T-cell (primary cell): ENCODE measurements at regions not wholly inside any gene's neighbourhood (a gene's known extent, or its start where the extent isn't known, plus 50 kb on each side); places are given as distances from the start of the nearest gene placed in this dataset.

Experiments
- ATAC-seq, 4 experiments: fragments of 200-7000 bp in 3 of 4; fragments of 150-1000 bp in 1 of 4; cut with Tn5 transposase; replicated peaks in 1 of 4; 1 replicate in 3 of 4; 2 replicates in 1 of 4; pipeline ENCODE4 v1.10.0; 2021; ENCODE audit warnings: moderate library complexity in 3 of 4, mild to moderate bottlenecking in 2 of 4, moderate number of reproducible peaks in 1 of 4
- CTCF ChIA-PET, 2 donors: fragments of 300-600 bp; sonication (Branson Sonifier 250); formaldehyde crosslinking; loops; one replicate each; lab custom pipeline; 2022; ENCODE audit warnings: antibody characterized with exemption in 2 of 2; lab: Charles Lee
- POLR2A ChIA-PET, 2 donors: fragments of 300-600 bp; sonication (Branson Sonifier 250); formaldehyde crosslinking; loops; one replicate each; lab custom pipeline; 2022; ENCODE audit warnings: antibody characterized with exemption in 2 of 2; lab: Charles Lee
- DNase-seq, 35 experiments: peaks; one replicate each; pipeline versions ENCODE4 v3.0.0 to v3.0.0-alpha.2; 2013 to 2023
- H3K27ac ChIP-seq: one replicate; pipeline ENCODE4 v1.5.1; 2013; ENCODE audit warnings: low read length
- H3K27me3 ChIP-seq, 2 experiments: replicated peaks in 1 of 2; 1 replicate in 1 of 2; 2 replicates in 1 of 2; pipeline versions ENCODE4 v1.6.1 to v1.7.0; 2013; ENCODE audit warnings: low read length in 1 of 2, mixed read lengths in 1 of 2; ENCODE audit not compliant: control insufficient read depth in 2 of 2, insufficient read depth in 2 of 2; ENCODE audit errors: extremely low read depth in 1 of 2
- H3K36me3 ChIP-seq, 2 donors: 1 replicate in 1 of 2; 2 replicates in 1 of 2; pipeline versions ENCODE4 v1.6.1 to v1.7.0; 2013; ENCODE audit warnings: low read length in 1 of 2; ENCODE audit not compliant: control insufficient read depth in 2 of 2, insufficient read depth in 1 of 2; ENCODE audit errors: extremely low read depth in 1 of 2
- H3K4me1 ChIP-seq, 2 experiments: 1 replicate in 1 of 2; 2 replicates in 1 of 2; pipeline versions ENCODE4 v1.6.1 to v1.7.0; 2013; ENCODE audit warnings: low read length in 2 of 2, mixed read lengths in 1 of 2; ENCODE audit not compliant: insufficient read depth in 2 of 2, control insufficient read depth in 1 of 2; ENCODE audit errors: extremely low read depth in 1 of 2
- H3K4me3 ChIP-seq, 2 donors: 1 replicate in 1 of 2; 2 replicates in 1 of 2; pipeline versions ENCODE4 v1.5.1 to v1.7.0; 2013; ENCODE audit warnings: mild to moderate bottlenecking in 2 of 2, low read length in 1 of 2, moderate library complexity in 1 of 2; ENCODE audit not compliant: control insufficient read depth in 1 of 2; ENCODE audit errors: extremely low read depth in 1 of 2
- H3K9me3 ChIP-seq: 2 replicates; pipeline ENCODE4 v1.7.0; 2013
- H3K27ac Mint-ChIP-seq, 2 donors: one replicate each; pipeline ENCODE4 v1.8.0; 2020 to 2021; ENCODE audit warnings: mild to moderate bottlenecking in 2 of 2, mixed read lengths in 2 of 2
- H3K27me3 Mint-ChIP-seq, 2 donors: one replicate each; pipeline ENCODE4 v1.8.0; 2021 to 2022; ENCODE audit warnings: mixed read lengths in 2 of 2
- H3K36me3 Mint-ChIP-seq: one replicate; pipeline ENCODE4 v1.8.0; 2021; ENCODE audit warnings: mixed read lengths
- H3K4me1 Mint-ChIP-seq, 3 donors: one replicate each; pipeline ENCODE4 v1.8.0; 2020 to 2022; ENCODE audit warnings: mixed read lengths in 3 of 3, mild to moderate bottlenecking in 1 of 3
- H3K4me3 Mint-ChIP-seq, 3 donors: one replicate each; pipeline ENCODE4 v1.8.0; 2020 to 2022; ENCODE audit warnings: mild to moderate bottlenecking in 3 of 3, mixed read lengths in 3 of 3, moderate library complexity in 3 of 3
- H3K9me3 Mint-ChIP-seq, 3 donors: one replicate each; pipeline ENCODE4 v1.8.0; 2020 to 2022; ENCODE audit warnings: mixed read lengths in 3 of 3
- WGBS: methylation state at CpG from one replicate; pipeline ENCODE4 v1.1.5; 2013; ENCODE audit warnings: missing lambda C conversion rate; ENCODE audit not compliant: insufficient coverage; 5-methylcytosine and 5-hydroxymethylcytosine counted together

DNA sequence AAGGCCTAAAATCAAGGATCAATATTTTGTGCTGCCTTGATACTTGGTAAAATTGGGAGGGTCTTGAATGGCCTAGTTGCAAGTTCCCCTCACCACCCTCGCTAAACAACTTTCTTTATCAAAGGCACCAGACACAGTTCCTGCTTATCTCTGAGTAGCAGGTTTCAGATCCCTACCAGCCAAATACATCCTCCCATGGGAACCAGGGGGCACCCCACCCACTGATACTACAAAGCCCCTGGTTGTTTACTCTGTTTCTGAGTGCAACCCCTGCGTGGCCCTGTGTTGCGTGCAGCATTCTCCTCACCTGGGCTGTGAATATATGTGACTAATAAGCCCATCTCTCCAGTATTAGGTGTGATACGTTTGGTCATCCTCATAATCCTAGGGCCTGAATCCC is 314.9 kb downstream of the DRD1 start:
- Mint-ChIP-seq H3K36me3 (no peaks in the 10 kb centered on the region), H3K4me3 (no peak overlapping the region), H3K27me3 (peaks cover 0 to 3% of the 10 kb centered on the region in 2 donors), H3K27ac (no peak overlapping the region), H3K9me3 (peaks cover 0 to 3% (median 0%) of the 10 kb centered on the region in 3 donors), H3K4me1 (no peaks in the 10 kb centered on the region)
- Histone ChIP-seq H3K4me1 (no peaks in the 10 kb centered on the region), H3K27ac (no peak overlapping the region), H3K36me3 (no peaks in the 10 kb centered on the region), H3K9me3 (no peaks in the 10 kb centered on the region), H3K4me3 (no peak overlapping the region), H3K27me3 (no peaks in the 10 kb centered on the region)
- no CpG with 5 or more reads among the region's 4 CpGs for WGBS
- POLR2A ChIA-PET, result no interaction called here
- ATAC-seq (no peak), DNase-seq (no peak)
- CTCF ChIA-PET, result no interaction called here

- no peak for ATAC-seq
- peaks cover 3% of the 10 kb centered on the region in 2 donors for H3K27me3 Mint-ChIP-seq
- POLR2A ChIA-PET, result no interaction called here
Observed at GRCh38 chr5:175124821-175125220, 319.2 kb downstream of the DRD1 start.

GRCh38 chr5:175124251-175124813 is 319.6 kb downstream of the DRD1 start:
- H3K9me3 Mint-ChIP-seq, result no peaks in the 10 kb centered on the region
- POLR2A ChIA-PET, result no interaction called here
- H3K4me1 Mint-ChIP-seq, result no peaks in the 10 kb centered on the region
- no peaks in the 10 kb centered on the region for H3K4me1 ChIP-seq
- no peak overlapping the region for H3K27ac Mint-ChIP-seq
- 93% methylated on average over 2 of the region's 4 CpGs for WGBS
- no peak overlapping the region for H3K4me3 Mint-ChIP-seq
- no peaks in the 10 kb centered on the region for H3K9me3 ChIP-seq
- H3K27me3 ChIP-seq, result no peaks in the 10 kb centered on the region
- ATAC-seq, result no peak
- H3K27ac ChIP-seq, result no peak overlapping the region
- no peak overlapping the region for H3K4me3 ChIP-seq
- no peak for DNase-seq
- no peaks in the 10 kb centered on the region for H3K36me3 Mint-ChIP-seq
- CTCF ChIA-PET, result no interaction called here
- H3K36me3 ChIP-seq, result no peaks in the 10 kb centered on the region
- peaks cover 3% of the 10 kb centered on the region in 2 donors for H3K27me3 Mint-ChIP-seq

More at GRCh38 chr5:175124821-175125220, 319.2 kb downstream of the DRD1 start:
- Mint-ChIP-seq H3K36me3 (no peaks in the 10 kb centered on the region), H3K27ac (no peak overlapping the region), H3K4me1 (no peaks in the 10 kb centered on the region), H3K4me3 (no peak overlapping the region), H3K9me3 (no peaks in the 10 kb centered on the region)
- H3K36me3 ChIP-seq, result no peaks in the 10 kb centered on the region
- H3K9me3 ChIP-seq, result no peaks in the 10 kb centered on the region
- H3K4me1 ChIP-seq, result no peaks in the 10 kb centered on the region
- no peak overlapping the region for H3K4me3 ChIP-seq
- H3K27ac ChIP-seq, result no peak overlapping the region
- DNase-seq, result no peak
- CTCF ChIA-PET, result no interaction called here
- 100% methylated on average over 1 of the region's 5 CpGs for WGBS
- no peaks in the 10 kb centered on the region for H3K27me3 ChIP-seq

GRCh38 chr5:175123542-175123941 is 320.4 kb downstream of the DRD1 start:
- Histone ChIP-seq H3K4me1 (no peaks in the 10 kb centered on the region), H3K27me3 (no peaks in the 10 kb centered on the region), H3K36me3 (no peaks in the 10 kb centered on the region), H3K27ac (no peak overlapping the region), H3K4me3 (no peak overlapping the region), H3K9me3 (no peaks in the 10 kb centered on the region)
- Mint-ChIP-seq H3K27ac (no peak overlapping the region), H3K4me3 (no peak overlapping the region), H3K36me3 (no peaks in the 10 kb centered on the region), H3K27me3 (peaks cover 3 to 7% of the 10 kb centered on the region in 2 donors), H3K9me3 (no peaks in the 10 kb centered on the region), H3K4me1 (no peaks in the 10 kb centered on the region)
- ChIA-PET POLR2A (no interaction called here), CTCF (no interaction called here)
- ATAC-seq (no peak), DNase-seq (no peak)
- WGBS, result 94% methylated on average over 3 of the region's 6 CpGs

GRCh38 chr5:175121457-175121856 is 322.5 kb downstream of the DRD1 start:
- Mint-ChIP-seq H3K9me3 (no peaks in the 10 kb centered on the region), H3K36me3 (no peaks in the 10 kb centered on the region), H3K4me3 (no peak overlapping the region), H3K27me3 (peaks cover 17 to 24% of the 10 kb centered on the region in 2 donors), H3K4me1 (no peaks in the 10 kb centered on the region), H3K27ac (no peak overlapping the region)
- peaks cover 0 to 4% of the 10 kb centered on the region in 2 experiments for H3K27me3 ChIP-seq
- WGBS, result no CpG with 5 or more reads among the region's 2 CpGs
- H3K27ac ChIP-seq, result no peak overlapping the region
- ChIA-PET POLR2A (no interaction called here), CTCF (no interaction called here)
- DNase-seq (no peak), ATAC-seq (no peak)
- no peak overlapping the region for H3K4me3 ChIP-seq
- no peaks in the 10 kb centered on the region for H3K9me3 ChIP-seq
- no peaks in the 10 kb centered on the region for H3K36me3 ChIP-seq
- no peaks in the 10 kb centered on the region for H3K4me1 ChIP-seq

DNA sequence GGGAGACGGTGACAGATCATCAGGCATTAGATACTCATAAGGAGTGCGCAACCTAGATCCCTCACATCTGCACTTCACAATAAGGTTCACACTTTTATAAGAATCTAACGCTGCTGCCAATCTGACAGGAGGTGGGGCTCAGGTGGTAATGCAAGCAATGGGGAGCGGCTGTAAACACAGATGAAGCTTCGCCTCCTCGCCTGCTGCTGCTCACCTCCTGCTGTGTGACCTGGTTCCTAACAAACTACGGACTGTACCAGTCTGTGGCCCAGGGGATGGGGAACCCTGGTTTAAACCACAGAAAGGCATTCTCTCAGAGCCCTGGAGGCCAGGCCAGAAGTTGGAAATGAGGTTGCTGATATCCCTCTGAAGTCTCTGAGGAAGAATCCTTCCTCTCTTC is 323.6 kb downstream of the DRD1 start:
- no peak overlapping the region for H3K27ac ChIP-seq

More for the DNA sequence above, 323.6 kb downstream of the DRD1 start:
- POLR2A ChIA-PET, result no interaction called here
- H3K4me1 Mint-ChIP-seq, result no peaks in the 10 kb centered on the region
- no peak overlapping the region for H3K27ac Mint-ChIP-seq
- ATAC-seq (no peak), DNase-seq (no peak)
- Histone ChIP-seq H3K36me3 (no peaks in the 10 kb centered on the region), H3K4me1 (no peaks in the 10 kb centered on the region), H3K4me3 (no peak overlapping the region), H3K9me3 (no peaks in the 10 kb centered on the region), H3K27me3 (peaks cover 0 to 4% of the 10 kb centered on the region in 2 experiments)
- H3K9me3 Mint-ChIP-seq, result no peaks in the 10 kb centered on the region
- no peak overlapping the region for H3K4me3 Mint-ChIP-seq
- peaks cover 23 to 25% of the 10 kb centered on the region in 2 donors for H3K27me3 Mint-ChIP-seq
- no peaks in the 10 kb centered on the region for H3K36me3 Mint-ChIP-seq
- CTCF ChIA-PET, result no interaction called here
- 96% methylated on average over 3 of the region's 7 CpGs for WGBS
